GM18502 (cell line): ENCODE measurements at regions not wholly inside any gene's neighbourhood (a gene's known extent, or its start where the extent isn't known, plus 50 kb on each side); places are given as distances from the start of the nearest gene placed in this dataset.
"Not testable (repeated sequence)": the region's sequence is repeated elsewhere in the genome, so short reads cannot be mapped to it uniquely, and the experiment has no call there.

Experiments
- ATAC-seq: cut with Tn5 transposase; IDR thresholded peaks from one replicate; pipeline ENCODE4 v1.9.1; 2021; ENCODE audit warnings: mild to moderate bottlenecking; ENCODE audit not compliant: unreplicated experiment, poor library complexity

DNA sequence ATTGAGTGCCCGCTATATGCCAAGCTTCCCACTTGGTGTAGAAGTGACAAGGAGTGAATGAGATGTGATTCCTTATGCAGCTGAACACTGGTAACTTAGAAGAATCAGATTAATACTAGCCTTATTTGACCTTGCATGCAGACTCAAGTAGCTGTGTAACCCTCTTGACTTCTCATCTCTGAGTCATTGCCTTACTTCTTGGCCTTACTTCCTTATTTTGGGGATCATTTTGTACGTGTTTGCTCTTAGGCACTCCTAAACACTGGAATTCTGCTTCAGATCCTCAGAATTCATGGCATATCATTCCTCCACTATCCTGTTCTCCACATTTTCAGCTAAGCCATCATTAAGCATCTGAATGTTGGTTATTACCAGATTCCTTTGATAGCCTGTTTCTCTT, 948.9 kb upstream of the ARRDC3 start:
- no peak for ATAC-seq

- ATAC-seq: no peak
Observed at GRCh38 chr5:92330365-92330764, 947.2 kb upstream of the ARRDC3 start.

DNA sequence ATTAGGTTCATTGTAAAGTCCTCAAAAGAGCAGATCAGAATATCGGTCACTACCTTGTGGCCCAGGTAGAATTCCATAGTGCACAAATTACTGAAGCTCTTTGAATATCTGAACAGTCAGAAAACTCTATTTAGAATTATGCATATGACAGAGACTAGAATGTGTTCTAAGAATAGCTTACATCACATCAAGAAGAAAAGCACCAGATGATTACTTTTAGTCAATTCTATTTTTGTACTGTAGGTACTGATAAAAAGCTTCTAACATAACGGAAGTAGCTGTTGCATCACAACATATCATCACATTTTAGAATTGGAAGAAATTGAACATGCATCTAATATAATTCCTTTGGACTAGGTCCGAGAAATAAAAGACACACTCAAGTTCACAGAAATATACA, 946.6 kb upstream of the ARRDC3 start:
- ATAC-seq: no peak

- ATAC-seq: no peak
Observed at GRCh38 chr5:92328584-92329259, 945.6 kb upstream of the ARRDC3 start.

DNA sequence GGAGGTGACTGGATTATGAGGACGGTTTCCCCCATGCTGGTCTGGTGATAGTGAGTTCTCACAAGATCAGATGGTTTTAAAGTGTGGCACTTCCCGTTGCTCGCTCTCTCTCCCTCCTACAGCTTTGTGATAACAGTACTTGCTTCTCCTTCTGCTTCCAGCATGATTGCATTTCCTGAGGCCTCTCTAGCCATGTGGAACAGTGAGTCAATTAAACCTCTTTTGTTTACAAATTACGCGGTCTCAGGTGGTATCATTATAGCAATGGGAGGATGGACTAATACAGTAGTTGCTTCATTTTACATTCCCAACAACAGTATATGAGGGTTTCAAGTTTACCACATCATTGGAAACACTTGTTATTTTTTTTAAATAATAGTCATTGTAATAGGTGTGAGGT, 937.3 kb upstream of the ARRDC3 start:
- no peak for ATAC-seq

DNA sequence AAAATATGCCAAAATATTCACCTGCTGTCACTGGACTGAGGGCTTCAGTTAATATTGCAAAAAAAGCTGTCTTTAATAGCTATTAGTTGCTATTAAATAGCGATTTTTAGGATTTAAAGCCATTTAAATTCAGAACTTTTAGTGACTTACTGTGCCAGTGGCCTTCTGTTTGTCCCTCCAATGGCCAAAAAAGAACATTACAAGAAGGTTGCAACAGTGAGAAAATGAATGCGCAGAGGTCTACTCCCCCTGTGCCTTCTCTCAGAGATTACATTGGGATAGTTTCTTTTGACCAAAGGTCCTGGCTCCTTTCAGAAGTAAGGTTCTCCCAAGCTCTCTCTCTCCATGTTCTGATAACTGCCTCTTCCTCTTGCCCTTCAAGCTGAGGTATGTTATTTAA, 930.3 kb upstream of the ARRDC3 start:
- no peak for ATAC-seq

- no peak for ATAC-seq
Observed at GRCh38 chr5:92309336-92309991, 926.3 kb upstream of the ARRDC3 start.

GRCh38 chr5:92308679-92309078, 925.6 kb upstream of the ARRDC3 start:
- no peak for ATAC-seq

DNA sequence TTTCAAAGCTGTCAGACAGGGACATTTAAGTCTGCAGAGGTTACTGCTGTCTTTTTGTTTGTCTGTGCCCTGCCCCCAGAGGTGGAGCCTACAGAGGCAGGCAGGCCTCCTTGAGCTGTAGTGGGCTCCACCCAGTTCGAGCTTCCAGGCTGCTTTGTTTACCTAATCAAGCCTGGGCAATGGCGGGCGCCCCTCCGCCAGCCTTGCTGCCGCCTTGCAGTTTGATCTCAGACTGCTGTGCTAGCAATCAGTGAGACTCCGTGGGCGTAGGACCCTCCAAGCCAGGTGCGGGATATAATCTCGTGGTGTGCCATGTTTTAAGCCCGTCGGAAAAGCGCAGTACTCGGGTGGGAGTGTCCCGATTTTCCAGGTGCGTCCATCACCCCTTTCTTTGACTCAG, 919.2 kb upstream of the ARRDC3 start:
- not testable (repeated sequence) for ATAC-seq

DNA sequence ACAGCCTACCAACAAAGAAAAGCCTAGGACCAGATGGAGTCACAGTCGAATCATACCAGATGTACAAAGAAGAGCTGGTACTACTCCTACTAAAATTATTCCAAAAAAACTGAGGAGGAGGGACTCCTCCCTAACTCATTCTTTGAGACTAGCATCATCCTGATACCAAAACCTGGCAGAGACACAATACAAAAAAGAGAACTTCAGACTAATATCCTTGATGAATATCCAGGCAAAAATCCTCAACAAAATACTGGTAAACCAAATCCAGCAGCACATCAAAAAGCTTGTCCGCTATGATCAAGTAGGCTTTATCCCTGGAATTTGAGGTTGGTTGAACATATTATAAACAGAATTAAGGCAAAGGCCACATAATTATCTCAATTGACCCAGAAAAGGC, 900.4 kb upstream of the ARRDC3 start:
- no peak for ATAC-seq

- not testable (repeated sequence) for ATAC-seq
Observed at GRCh38 chr5:92271750-92272149, 888.6 kb upstream of the ARRDC3 start.

DNA sequence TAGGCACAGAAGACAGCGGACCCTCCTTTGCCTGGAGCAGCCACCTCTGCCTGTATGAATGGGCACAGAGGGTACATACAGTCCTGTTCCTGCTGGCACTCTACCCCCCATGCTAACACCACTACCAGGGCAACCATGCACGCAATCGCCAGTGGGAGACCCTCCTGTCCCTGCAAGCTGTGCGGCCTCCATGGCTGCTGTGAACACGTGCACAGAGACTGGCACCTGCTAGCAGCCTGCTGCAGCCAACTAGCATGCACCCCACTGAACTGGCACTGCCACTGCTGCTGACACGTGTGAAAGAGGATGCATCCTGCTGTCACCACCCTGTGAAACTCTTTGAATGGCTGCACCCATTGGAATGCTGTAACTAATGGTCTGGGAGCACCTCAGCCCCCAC, 885.2 kb upstream of the ARRDC3 start:
- no peak for ATAC-seq

DNA sequence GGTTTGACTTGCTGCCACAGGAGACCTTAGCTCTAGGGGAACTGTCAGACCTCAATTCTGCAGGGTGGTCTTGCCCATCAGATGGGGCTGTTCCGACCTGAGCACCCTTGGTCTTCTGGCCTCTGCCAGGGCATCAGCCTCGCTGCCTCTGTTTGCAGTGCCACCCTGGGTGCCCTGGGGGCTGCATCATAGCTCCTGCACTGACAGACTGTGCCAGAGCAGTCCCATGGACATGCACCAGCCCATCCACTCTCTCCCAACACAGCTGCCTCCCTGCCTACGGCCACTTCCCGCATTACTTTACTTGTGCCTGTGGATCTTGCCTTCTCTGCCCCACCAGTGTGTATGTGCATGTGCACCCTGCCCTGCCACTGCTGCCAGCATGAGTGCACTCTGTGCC, 884.7 kb upstream of the ARRDC3 start:
- ATAC-seq: no peak

DNA sequence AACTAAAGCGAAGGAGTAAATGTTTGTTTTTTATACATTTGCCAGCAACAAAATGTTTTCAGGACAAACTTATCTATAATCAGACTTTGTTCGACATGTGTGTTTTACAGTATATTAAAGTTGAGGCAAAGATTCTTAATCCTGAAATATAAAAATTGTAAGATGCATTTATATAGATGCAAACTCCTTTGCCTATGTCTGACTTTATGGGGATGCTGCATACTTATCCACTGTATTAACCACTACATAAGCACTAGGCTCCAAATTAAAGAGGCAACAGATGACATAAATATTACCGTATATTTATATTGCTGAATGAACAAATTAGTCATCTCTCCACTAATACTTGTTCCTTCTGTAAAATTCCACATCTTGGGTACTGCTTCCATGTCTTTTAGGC, 882.7 kb upstream of the ARRDC3 start:
- ATAC-seq: no peak

DNA sequence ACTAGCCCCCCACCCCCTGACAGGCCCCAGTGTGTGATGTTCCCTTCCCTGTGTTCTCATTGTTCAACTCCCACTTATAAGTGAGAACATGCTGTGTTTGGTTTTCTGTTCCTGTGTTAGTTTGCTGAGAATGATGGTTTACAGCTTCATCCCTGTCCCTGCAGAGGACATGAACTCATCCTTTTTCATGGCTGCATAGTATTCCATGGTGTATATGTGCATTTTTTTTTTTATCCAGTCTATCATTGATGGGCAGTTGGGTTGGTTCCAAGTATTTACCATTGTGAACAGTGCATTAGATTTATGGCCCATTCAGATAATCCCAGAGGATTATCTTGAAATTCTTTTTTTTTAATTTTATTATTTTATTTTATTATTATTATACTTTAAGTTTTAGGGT, 872.5 kb upstream of the ARRDC3 start:
- not testable (repeated sequence) for ATAC-seq

GRCh38 chr5:92248518-92248917, 865.4 kb upstream of the ARRDC3 start:
- ATAC-seq: no peak

DNA sequence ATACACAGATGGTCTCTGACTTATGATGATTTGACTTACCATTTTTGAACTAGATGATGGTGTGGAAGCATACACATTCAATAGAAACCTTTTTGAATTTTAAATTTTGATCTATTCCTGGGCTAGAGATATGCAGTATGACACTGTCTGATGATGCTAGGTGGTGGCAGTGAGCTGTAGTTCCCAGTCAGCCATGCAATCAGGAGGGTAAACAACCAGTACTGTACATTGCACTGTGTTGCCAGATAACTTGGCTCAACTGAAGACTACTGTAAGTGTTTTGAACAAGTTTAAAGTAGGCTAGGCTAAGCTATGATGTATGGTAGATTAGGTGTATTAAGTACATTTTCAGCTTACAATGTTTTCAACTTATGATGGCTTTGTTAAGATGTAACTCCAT, 859.1 kb upstream of the ARRDC3 start:
- ATAC-seq: no peak

DNA sequence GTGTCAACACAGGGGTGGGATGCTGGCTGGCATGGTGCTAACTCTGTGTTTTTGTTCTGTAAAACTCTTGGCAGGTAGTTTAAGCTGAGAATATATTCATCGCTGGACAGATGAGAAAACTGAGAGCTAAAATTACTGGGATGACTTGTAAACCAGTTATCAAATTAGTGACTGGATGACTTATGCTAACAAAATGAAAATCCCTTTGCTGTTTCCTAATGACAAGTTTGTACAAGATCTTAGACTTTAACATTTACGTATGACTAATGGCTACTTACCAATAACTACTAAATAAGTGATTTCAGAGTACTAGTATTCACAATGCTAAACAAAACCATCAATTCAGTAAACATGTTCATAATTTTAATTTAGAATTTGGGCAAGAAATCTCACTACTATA, 854.8 kb upstream of the ARRDC3 start:
- ATAC-seq: no peak

DNA sequence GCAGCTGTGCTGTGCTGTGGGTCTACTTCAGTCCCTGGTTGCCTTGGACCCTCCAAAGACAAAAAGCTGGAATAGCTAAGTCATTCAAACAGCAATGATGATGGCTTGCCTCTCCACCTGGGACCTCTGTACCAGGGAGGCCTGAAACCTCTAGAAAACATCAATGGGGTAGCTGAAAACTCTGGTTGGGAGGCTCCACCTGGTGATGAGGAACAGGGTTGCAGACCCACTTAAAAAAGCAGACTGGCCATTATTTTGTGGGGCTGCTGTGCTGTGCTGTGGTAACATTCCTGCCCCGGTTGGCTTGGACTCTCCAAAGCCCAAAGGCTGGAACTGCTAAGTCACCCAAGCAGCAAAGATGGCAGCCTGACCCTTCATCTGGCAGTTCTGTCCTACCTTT, 839.3 kb upstream of the ARRDC3 start:
- ATAC-seq: no peak

DNA sequence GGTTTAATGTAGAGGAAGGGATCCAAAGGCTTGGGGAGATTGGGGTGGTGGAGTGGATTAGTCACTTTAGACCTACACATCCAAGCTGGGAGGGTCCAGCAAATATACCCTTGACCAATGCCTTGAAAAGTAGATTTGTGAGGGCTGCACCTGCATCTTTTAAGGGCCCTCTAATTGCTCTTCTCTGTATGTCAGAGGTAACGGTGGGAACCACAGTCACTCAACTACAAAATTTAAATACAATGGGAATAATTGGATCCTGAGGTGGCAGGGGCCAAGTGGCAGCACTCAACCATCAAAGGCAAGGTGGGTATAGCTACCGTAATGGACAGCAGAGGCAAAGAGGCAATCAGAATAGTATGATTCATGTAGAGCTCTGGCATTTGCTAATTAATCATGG, 833.7 kb upstream of the ARRDC3 start:
- not testable (repeated sequence) for ATAC-seq

DNA sequence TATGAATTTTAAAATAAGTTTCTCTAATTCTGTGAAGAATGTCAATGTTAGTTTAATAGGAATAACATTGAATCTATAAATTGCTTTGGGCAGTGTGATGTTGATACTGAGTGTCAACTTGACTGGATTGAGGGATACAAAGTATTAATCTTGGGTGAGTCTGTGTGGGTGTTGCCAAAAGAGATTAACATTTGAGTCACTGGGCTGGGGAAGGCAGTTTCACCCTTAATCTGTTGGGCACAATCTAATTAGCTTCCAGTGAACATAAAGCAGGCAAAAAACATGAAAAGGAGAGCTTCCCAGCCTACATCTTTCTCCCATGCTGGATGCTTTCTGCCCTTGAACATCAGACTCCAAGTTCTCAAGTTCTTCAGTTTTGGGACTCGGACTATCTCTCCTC, 832.0 kb upstream of the ARRDC3 start:
- ATAC-seq: no peak

- no peak for ATAC-seq
Observed at GRCh38 chr5:92208265-92208664, 825.1 kb upstream of the ARRDC3 start.
